ENCODE measurements at regions not wholly inside any gene's neighbourhood (a gene's known extent, or its start where the extent isn't known, plus 50 kb on each side); places are given as distances from the start of the nearest gene placed in this dataset.

- DNase-seq (ENCODE audit: insufficient read length, low spot score) (no peak), FAIRE-seq (no peak)
- TF ChIP-seq POLR2A (IDR thresholded peaks at IDR 0.05; ENCODE audit: low read depth, low read length) = no peak
These were observed 243.9 kb upstream of the POT1 start for GRCh38 chr7:125173571-125173970.

DNA sequence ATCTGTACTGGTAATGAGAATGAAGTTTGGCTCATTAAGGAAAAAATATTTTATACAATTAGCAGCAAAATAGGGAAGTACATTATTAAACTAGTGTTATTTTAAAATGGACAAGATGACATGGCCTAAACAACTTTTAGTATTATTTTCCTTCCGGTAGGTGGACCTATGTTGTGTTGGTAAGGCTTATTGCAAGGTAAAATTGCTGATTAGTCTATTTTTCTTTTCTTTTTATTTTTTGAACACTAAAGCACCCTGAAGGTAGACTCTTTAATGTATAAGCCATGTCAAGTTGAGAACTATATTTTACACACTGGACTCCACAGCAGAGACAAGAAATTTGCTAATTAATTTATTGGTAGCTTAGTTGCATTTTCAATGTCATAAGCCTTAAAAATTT, 239.5 kb upstream of the POT1 start:
- FAIRE-seq (no peak), DNase-seq (ENCODE audit: insufficient read length, low spot score) (no peak)
- no peak for TF ChIP-seq POLR2A (IDR thresholded peaks at IDR 0.05; ENCODE audit: low read depth, low read length)

GRCh38 chr7:125154930-125155329, 225.3 kb upstream of the POT1 start:
- FAIRE-seq (peak; percentile 27), DNase-seq (ENCODE audit: insufficient read length, low spot score) (no peak)
- no peak for TF ChIP-seq POLR2A (IDR thresholded peaks at IDR 0.05; ENCODE audit: low read depth, low read length)

DNA sequence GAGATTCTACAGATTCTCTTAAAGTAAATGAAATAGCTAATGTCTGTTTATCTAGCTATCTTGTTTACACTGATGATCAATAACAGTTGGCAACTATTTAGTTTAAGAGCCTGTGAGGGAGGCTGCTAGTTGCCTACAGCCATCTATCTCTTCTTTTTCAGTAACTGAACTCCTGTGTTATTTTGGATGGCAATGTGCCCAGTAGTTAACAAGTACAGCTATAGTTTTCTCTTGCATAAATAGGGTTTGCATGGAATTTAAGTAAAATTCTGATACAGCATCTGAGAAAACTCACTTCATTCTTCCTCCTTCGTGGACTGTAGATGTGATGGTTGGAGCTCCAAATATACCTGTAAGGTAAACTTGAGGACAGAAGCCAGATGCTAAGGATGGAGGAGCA, 219.5 kb upstream of the POT1 start:
- FAIRE-seq = no peak
- DNase-seq (ENCODE audit: insufficient read length, low spot score) = no peak
- no peak for TF ChIP-seq POLR2A (IDR thresholded peaks at IDR 0.05; ENCODE audit: low read depth, low read length)

DNA sequence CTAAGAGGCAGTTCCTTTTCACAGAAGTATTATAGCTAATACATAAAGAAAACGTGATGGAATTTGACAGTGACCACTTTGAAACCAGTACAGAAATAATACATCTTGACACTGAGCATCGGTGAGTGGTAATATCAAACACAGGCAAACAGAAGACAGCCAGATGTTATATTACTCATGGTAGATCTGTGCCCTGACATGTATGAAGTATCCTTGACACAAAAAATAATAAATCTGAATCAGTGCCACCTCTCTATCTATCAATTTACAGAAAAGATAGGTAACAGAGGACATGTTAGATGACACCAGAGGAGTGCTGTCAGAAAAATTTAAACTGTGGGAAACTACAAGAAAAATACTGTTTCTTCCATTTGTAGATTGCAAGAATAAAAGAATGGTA, 217.4 kb upstream of the POT1 start:
- no peak for TF ChIP-seq POLR2A (IDR thresholded peaks at IDR 0.05; ENCODE audit: low read depth, low read length)
- FAIRE-seq = no peak
- DNase-seq (ENCODE audit: insufficient read length, low spot score) = no peak

DNA sequence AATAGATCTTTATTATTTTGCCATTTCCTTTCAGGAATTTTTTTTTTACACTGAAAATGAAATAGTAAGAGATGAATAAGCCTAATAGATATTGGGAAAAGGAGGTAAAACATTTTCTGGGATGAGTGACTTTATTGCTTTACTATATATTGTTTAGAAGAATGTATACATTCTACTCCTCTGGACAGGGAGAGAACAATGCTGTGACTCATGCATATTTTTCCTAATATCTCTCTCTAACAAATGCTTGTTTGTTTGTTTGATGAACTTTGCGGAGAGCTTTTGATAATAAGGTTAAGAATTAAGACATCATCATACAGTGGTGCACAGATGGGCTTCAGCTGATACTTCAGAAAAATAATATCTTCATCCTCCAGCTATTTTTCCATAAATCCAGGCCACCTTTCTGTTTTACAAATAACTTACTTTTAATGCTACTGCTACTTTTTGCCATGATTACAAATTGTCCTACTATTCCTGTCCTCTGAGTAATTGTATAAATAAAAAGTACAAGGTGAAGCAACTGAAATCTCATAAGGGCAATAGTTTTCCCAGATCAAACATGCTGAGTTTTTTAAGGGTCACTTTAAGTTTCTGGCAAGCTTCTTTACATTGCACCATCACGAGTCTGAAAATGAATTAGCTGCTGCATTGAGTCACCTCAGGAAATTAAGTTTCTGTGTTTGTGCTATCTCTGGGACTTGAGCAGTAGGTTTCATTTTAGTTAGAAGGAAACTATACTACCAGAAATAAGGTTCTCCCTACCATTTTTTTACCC, 207.3 kb upstream of the POT1 start:
- no peak for FAIRE-seq
- no peak for DNase-seq (ENCODE audit: insufficient read length, low spot score)
- no peak for TF ChIP-seq POLR2A (IDR thresholded peaks at IDR 0.05; ENCODE audit: low read depth, low read length)

DNA sequence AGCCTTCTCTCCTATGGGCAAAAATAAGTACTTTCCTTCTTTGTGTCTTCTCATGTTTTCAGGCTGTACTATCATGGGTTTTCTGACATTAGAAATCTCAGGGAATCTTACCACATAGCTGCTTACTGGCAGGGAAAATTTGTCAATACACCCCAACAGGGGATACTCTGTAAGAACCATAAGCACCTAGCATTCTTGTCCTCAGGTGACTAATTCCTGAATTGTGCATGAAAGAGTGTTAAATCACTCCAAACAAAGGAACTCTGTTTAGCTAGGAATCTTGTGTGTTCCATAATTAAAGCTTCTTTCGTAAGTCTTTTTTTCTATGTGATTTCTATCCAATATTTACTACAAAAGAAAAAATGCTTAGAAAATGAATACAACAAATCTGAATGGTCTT, 206.7 kb upstream of the POT1 start:
- TF ChIP-seq POLR2A (IDR thresholded peaks at IDR 0.05; ENCODE audit: low read depth, low read length) = no peak
- no peak for DNase-seq (ENCODE audit: insufficient read length, low spot score)
- FAIRE-seq = no peak

- DNase-seq (ENCODE audit: insufficient read length, low spot score) = no peak
- no peak for TF ChIP-seq POLR2A (IDR thresholded peaks at IDR 0.05; ENCODE audit: low read depth, low read length)
- FAIRE-seq = no peak
These were observed 200.5 kb upstream of the POT1 start for GRCh38 chr7:125130173-125130572.

GRCh38 chr7:125127304-125127703, 197.7 kb upstream of the POT1 start:
- no peak for FAIRE-seq
- no peak for DNase-seq (ENCODE audit: insufficient read length, low spot score)
- no peak for TF ChIP-seq POLR2A (IDR thresholded peaks at IDR 0.05; ENCODE audit: low read depth, low read length)

GRCh38 chr7:125126376-125126775, 196.8 kb upstream of the POT1 start:
- FAIRE-seq = no peak
- TF ChIP-seq POLR2A (IDR thresholded peaks at IDR 0.05; ENCODE audit: low read depth, low read length) = no peak
- DNase-seq (ENCODE audit: insufficient read length, low spot score) = no peak

- FAIRE-seq (no peak), DNase-seq (ENCODE audit: insufficient read length, low spot score) (no peak)
- no peak for TF ChIP-seq POLR2A (IDR thresholded peaks at IDR 0.05; ENCODE audit: low read depth, low read length)
These were observed 195.7 kb upstream of the POT1 start for GRCh38 chr7:125125315-125125714.

DNA sequence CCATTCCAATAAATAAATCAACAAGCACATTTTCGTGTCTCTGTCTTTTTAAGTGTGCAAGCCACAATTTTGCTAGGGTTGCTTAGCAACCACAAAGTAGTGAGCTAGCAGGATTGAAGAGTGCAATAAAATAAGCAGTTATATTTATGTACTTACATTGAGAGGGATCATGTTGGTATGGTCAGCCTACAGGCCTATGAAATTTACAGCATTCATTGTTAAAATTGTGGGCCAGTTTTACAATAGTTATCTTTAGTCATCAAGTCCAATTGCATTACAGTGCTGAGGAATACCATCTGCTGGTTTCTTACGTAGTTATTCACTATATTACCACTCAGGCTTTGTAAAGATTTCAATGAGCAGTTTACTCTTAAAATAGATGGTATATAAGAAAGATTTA, 192.5 kb upstream of the POT1 start:
- TF ChIP-seq POLR2A (IDR thresholded peaks at IDR 0.05; ENCODE audit: low read depth, low read length) = no peak
- DNase-seq (ENCODE audit: insufficient read length, low spot score) (no peak), FAIRE-seq (no peak)

DNA sequence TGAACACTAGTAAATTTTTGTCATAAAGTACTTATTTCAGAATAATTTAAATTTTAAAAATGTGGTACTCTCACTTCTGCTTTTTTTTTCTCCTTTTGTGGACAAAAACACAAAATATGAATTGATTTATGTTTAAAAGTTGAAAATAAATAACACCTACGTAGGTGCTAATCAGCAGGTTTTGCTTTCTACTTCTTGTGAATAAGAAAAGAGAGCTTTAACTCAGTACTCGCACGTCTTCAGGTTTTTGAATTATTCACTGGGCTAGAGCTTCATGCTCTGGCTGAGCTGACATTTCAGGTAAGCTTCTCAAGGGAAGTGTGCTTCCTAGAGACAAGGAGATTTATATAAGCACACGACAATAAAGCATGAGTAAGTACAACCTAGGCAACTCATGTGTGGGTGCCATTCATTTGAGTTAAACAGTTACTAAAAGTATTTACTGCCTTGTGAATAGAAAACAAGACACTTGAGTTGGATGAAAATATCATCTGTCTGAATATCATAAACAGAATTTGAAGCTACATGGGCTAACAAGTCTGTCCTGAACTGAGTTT, 190.0 kb upstream of the POT1 start:
- DNase-seq (ENCODE audit: insufficient read length, low spot score) = no peak
- no peak for FAIRE-seq
- TF ChIP-seq POLR2A (IDR thresholded peaks at IDR 0.05; ENCODE audit: low read depth, low read length) = no peak

DNA sequence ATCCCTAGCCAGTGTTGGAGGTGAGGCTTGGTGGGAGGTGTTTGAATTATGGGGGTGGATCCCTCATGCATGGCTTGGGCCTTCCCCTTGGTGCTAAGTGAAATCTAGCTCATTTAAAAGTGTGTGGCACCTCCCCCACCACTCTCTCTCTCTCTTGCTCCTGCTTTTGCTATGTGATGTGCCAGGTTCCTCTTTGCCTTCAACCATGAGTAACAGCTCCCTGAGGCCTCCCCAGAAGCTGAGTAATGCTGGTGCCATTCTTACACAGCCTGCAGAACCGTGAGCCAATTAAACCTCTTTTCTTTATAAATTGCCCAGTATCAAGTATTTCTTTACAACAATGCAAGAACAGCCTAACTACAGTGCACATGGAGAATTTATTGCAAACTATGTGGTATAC, 188.8 kb upstream of the POT1 start:
- FAIRE-seq = no peak
- DNase-seq (ENCODE audit: insufficient read length, low spot score) = no peak
- TF ChIP-seq POLR2A (IDR thresholded peaks at IDR 0.05; ENCODE audit: low read depth, low read length) = no peak

GRCh38 chr7:125112850-125113249, 183.2 kb upstream of the POT1 start:
- no peak for FAIRE-seq
- no peak for DNase-seq (ENCODE audit: insufficient read length, low spot score)
- TF ChIP-seq POLR2A (IDR thresholded peaks at IDR 0.05; ENCODE audit: low read depth, low read length) = no peak
